Progenitor cell of endocrine pancreas (in vitro differentiated cells): ENCODE measurements at regions not wholly inside any gene's neighbourhood (a gene's known extent, or its start where the extent isn't known, plus 50 kb on each side); places are given as distances from the start of the nearest gene placed in this dataset.

Experiments used
- DNase-seq: peaks from one replicate; pipeline ENCODE4 v3.0.0; 2021; ENCODE audit warnings: low spot score; ENCODE audit not compliant: unreplicated experiment
- H3K27ac Mint-ChIP-seq: 2 replicates; pipeline ENCODE4 v1.8.0; 2021; ENCODE audit warnings: mild to moderate bottlenecking, moderate library complexity, mixed read lengths
- H3K27me3 Mint-ChIP-seq: 2 replicates; pipeline ENCODE4 v1.8.0; 2021; ENCODE audit warnings: mixed read lengths
- H3K36me3 Mint-ChIP-seq: 2 replicates; pipeline ENCODE4 v1.8.0; 2022; ENCODE audit warnings: mixed read lengths; ENCODE audit not compliant: insufficient read depth
- H3K4me1 Mint-ChIP-seq: 2 replicates; pipeline ENCODE4 v1.8.0; 2021; ENCODE audit warnings: low read depth, mixed read lengths
- H3K4me3 Mint-ChIP-seq: 2 replicates; pipeline ENCODE4 v1.8.0; 2021; ENCODE audit warnings: low read depth, mild to moderate bottlenecking, moderate library complexity, mixed read lengths
- H3K9me3 Mint-ChIP-seq: 2 replicates; pipeline ENCODE4 v1.8.0; 2021; ENCODE audit warnings: low read depth, mixed read lengths
- TF ChIP-seq, protein P1 (sequence below): fragments of 200-600 bp; sonication (generic); IDR thresholded peaks from one replicate; pipeline ENCODE4 v1.5.0; 2021; ENCODE audit warnings: antibody characterized with exemption, mild to moderate bottlenecking; ENCODE audit not compliant: unreplicated experiment

DNA sequence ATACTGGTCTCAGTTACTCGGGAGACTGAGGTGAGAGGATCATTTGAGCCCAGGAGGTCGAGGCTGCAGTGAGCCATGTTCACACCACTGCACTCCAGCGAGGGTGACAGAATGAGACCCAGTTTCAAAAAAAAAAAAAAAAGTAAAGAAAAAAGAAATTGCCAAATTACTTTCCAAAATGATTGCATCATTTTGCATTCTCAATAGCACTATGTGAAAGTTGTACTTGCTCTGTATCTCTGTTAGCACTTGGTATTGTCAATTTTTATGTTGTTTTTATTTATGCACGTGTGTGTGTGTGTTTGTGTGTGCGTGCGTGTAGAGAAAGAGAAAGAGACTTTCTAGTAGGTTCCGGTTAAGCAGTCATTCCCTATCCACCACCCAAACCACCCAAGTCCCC, 328.4 kb downstream of the RAB3C start:
- Mint-ChIP-seq H3K4me3 (no peak overlapping the region), H3K27ac (no peak overlapping the region), H3K4me1 (peaks cover 14% of the 10 kb centered on the region), H3K36me3 (peaks cover 4% of the 10 kb centered on the region), H3K9me3 (peaks cover 11% of the 10 kb centered on the region), H3K27me3 (no peaks in the 10 kb centered on the region)
- DNase-seq = no peak
- TF ChIP-seq, protein P1, sequence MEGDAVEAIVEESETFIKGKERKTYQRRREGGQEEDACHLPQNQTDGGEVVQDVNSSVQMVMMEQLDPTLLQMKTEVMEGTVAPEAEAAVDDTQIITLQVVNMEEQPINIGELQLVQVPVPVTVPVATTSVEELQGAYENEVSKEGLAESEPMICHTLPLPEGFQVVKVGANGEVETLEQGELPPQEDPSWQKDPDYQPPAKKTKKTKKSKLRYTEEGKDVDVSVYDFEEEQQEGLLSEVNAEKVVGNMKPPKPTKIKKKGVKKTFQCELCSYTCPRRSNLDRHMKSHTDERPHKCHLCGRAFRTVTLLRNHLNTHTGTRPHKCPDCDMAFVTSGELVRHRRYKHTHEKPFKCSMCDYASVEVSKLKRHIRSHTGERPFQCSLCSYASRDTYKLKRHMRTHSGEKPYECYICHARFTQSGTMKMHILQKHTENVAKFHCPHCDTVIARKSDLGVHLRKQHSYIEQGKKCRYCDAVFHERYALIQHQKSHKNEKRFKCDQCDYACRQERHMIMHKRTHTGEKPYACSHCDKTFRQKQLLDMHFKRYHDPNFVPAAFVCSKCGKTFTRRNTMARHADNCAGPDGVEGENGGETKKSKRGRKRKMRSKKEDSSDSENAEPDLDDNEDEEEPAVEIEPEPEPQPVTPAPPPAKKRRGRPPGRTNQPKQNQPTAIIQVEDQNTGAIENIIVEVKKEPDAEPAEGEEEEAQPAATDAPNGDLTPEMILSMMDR = no peak

DNA sequence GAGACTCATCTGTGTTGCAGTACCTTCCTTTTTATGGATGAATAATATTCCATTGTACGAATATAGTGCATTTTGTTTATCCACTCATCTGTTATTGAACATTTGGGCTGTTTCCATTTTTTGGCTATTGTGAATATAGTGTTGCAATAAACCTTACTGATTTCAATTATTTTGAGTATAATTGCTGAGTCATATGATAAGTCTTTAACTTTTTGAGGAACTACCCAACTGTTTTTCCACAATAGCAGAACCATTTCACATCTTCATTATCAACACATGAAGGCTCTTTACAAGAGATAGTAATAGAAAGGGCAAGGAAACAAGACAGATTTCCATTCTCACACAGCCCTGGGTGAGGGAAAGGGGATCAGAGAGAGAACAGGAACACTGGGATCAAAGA, 329.2 kb downstream of the RAB3C start:
- no peak overlapping the region for H3K4me3 Mint-ChIP-seq
- H3K27me3 Mint-ChIP-seq = no peaks in the 10 kb centered on the region
- H3K4me1 Mint-ChIP-seq = peaks cover 14% of the 10 kb centered on the region

DNA sequence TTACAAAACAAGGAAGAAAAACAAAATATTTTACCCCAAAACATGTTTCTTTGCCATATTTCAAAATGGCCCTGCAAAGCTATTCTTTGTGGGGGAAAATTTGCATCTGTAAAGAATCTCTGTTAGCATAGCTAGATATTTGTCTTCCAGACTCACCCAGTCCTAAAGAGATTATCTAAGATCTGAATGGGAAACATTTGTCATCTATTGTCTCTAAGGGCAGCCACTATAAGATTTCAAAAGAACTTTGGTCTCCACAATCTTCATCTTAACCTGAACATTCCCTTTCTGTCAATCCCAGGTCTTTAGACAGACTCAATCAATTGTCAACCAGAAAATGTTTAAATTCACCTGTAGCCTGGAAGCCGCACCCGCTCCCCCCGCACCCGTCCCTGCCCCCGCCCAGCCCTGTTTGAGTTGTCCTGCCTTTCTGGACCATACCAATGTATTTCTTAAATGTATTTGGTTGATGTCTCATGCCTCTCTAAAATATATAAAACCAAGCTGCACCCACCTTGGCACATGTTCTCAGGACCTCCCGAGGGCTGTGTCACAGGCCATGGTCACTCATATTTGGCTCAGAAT, 330.6 kb downstream of the RAB3C start:
- peaks cover 11% of the 10 kb centered on the region for H3K9me3 Mint-ChIP-seq
- peaks cover 4% of the 10 kb centered on the region for H3K36me3 Mint-ChIP-seq
- DNase-seq = no peak
- TF ChIP-seq, protein P1 = no peak
- H3K27me3 Mint-ChIP-seq = no peaks in the 10 kb centered on the region
- H3K27ac Mint-ChIP-seq = no peak overlapping the region
- no peak overlapping the region for H3K4me3 Mint-ChIP-seq
- H3K4me1 Mint-ChIP-seq = peaks cover 14% of the 10 kb centered on the region

More for the DNA sequence above, 329.2 kb downstream of the RAB3C start:
- Mint-ChIP-seq H3K9me3 (peaks cover 11% of the 10 kb centered on the region), H3K36me3 (peaks cover 4% of the 10 kb centered on the region), H3K27ac (peak overlapping the region; percentile 21)
- TF ChIP-seq, protein P1 = no peak
- DNase-seq = no peak

DNA sequence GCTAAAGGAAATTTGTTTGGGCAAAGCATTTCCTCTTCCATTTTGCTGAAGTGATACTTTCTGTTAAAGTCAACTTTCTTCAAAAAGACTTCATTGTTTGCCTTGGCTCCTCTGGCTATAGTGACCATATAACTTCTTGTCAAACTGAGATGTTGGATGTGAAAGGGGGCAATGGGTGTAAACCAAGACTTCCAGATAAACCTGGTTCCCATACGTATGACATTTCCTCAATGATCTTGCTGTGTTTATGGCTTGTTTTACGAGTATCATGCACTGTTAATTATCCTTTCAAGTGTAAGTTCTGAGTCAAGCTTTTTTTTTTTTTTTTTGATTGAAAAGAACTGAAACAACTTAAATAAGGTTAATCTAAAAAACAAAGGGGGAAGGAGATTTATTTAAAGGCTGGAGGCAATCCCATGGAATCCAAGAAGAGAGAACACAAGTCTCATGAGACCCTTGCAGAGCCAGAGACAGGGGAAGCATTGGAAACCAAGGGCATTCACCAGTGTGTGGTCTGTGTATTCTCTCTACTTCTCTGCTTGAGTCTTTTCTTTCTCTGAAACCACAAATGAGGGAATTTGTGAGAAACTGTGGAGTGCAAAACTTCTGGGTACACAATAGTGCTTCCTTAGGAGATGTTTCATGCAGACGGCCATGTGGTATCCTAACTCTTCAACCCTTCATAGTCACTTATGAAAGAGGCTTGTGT, 335.3 kb downstream of the RAB3C start:
- no peaks in the 10 kb centered on the region for H3K36me3 Mint-ChIP-seq
- no peak overlapping the region for H3K27ac Mint-ChIP-seq
- H3K4me3 Mint-ChIP-seq = no peak overlapping the region
- no peaks in the 10 kb centered on the region for H3K9me3 Mint-ChIP-seq
- TF ChIP-seq, protein P1 = no peak
- H3K4me1 Mint-ChIP-seq = peaks cover 14% of the 10 kb centered on the region
- H3K27me3 Mint-ChIP-seq = peaks cover 9% of the 10 kb centered on the region
- no peak for DNase-seq
